Hindlimb muscle (tissue), 1 donor: ENCODE measurements at regions not wholly inside any gene's neighbourhood (a gene's known extent, or its start where the extent isn't known, plus 50 kb on each side); places are given as distances from the start of the nearest gene placed in this dataset.
"Not testable (repeated sequence)": the region's sequence is repeated elsewhere in the genome, so short reads cannot be mapped to it uniquely, and the experiment has no call there.

ENCODE experiments used
- DNase-seq: peaks from one replicate; pipeline ENCODE4 v3.0.0-alpha.2; 2013

- DNase-seq: peak; percentile 87
Measured at GRCh38 chr14:34059925-34060650, 109.2 kb upstream of the EGLN3 start.

DNA sequence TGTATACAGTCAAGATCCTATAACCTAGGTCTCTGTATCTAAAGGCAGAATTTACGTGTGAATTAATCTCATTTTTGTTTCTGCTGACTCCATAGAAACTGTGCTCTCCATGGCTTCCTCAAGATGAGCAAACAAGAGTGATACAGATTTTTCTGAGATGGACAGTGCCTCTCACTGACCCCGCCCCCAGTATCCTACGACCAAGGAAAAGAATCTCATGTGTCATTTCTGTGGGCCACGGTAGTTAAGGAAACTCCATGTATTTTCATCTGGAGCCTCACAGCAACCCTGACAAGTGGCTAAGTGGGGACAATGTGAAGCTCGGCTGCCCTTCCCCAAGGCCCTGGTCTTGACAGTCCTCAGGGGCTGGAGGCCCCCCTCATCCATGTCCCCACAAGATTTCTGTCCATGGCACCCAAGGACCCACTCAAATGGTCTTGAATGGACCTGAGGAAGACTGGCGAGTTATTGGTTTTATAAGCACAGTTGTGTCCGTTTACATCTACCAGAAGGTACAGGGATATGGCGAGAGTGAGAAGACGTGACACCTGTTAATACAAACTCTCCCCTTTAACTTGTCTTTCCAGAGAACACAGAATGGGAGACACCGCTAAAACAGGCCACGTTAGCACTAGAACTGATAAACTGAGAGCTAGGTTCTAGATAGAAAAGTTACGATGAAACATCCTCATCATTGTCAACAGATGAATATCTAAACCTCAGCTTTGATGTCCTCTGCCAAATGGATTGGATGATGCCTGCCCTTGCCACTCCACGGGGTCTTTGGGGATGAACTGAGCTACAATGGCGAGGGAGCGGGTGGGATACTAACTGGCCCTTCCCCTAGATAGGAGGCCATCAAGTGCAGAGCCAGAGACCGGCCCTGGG, 108.4 kb upstream of the EGLN3 start:
- DNase-seq: no peak

- no peak for DNase-seq
Measured at GRCh38 chr14:34058510-34058909, 107.6 kb upstream of the EGLN3 start.

DNA sequence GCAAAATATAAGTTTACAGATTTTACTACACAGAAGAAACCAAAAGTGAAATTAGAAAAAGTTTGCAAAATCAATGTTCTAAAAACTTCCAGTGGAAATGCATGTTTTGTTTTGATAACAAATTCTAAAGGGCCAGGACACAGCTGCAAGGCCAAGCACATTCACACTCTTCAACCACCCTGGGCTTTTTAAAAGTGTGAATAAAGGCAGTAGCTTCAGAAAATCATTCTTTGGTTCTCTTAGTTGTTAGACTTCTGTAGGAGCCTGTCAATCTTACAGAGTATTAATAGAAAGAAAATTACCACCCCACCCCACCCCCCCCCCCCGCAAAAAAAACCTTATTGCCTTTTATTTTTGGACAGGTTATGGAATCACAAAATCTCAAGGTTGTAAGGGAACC, 105.2 kb upstream of the EGLN3 start:
- no peak for DNase-seq

- DNase-seq: no peak
Measured at GRCh38 chr14:34055157-34055950, 104.5 kb upstream of the EGLN3 start.

- DNase-seq: peak; percentile 85
Measured at GRCh38 chr14:34053666-34054065, 102.8 kb upstream of the EGLN3 start.

DNA sequence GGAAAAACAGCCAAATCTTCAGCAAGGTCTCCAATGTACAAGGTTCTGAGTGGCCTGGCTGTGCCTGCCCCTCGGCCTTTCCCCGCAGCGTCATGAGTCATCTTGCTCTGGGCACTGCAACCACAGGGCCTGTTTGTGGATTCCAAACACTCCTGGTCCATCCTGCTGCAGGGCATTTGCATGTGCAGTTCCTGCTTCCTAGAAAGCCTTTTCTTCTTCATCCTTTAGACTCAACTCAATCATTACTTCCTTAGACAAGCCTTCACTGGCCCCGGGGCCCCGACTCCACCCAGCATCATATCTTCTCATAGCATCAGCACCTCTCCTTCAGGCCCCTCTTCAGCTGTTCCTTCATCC, 101.8 kb upstream of the EGLN3 start:
- no peak for DNase-seq

DNA sequence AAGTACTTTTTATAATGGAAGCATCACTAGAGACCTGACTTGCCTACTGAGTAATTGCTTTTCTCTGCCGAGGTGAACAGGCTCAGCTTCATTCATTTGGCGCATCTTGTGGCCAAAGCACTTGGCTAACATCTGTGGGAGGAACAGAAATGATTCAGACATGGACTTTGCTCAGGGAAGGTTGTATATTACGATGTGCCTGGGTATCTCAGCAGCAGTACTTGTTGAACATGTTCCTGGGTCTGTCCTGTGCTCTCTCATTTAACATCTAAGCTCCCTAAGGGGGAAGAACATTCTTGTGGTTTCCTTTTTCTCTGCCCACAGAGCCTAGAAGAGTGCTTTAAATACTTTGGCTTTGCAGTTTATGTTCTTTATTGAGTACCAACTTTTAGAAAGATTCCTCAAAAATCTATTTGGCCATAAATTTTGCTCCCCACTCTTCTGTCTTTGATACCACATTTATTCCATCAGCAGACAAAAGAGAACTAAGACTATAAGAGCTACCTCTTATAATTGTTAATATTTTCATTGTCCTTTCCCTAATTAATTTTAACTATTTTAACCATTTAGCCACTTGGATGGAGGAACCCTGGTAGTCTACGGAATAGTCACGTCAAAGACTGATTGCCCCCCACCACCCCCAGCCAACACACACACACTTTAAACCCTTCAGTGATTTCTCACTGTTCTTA, 101.2 kb upstream of the EGLN3 start:
- no peak for DNase-seq

GRCh38 chr14:34050606-34051005, 99.7 kb upstream of the EGLN3 start:
- DNase-seq: no peak

DNA sequence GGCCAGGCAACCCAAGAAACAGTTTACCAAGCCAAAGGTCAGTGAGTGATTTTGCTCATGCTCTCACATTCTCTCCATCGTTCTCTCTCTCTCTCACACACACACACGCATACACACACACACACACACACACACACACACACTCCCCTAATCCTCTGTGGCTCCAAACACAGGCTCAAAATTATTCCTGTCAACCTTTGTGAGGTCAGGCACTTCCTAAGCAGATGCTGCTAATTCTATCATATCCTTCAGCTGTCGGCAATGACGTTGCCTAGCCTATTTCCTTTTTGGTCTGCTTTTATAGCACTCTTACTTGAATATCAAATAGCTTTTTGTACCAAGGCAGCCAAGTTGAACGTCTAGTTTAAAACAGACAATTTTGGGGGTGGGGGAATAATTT, 98.9 kb upstream of the EGLN3 start:
- DNase-seq: no peak

DNA sequence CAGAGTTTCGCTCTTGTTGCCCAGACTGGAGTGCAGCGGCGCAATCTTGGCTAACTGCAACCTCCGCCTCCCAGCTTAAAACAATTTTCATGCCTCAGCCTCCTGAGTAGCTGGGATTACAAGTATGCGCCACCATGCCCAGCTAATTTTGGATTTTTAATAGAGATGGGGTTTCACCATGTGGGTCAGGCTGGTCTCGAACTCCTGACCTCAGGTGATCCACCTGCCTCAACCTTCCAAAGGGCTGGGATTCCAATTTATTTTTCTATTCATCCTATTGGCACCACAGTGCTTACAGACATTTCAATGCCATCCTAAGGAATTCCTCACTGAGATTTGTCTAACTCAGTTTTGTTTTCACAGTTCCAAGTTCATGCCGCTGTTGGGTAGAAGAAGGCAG, 98.3 kb upstream of the EGLN3 start:
- DNase-seq: not testable (repeated sequence)

GRCh38 chr14:34046799-34047520, 96.1 kb upstream of the EGLN3 start:
- DNase-seq: no peak

DNA sequence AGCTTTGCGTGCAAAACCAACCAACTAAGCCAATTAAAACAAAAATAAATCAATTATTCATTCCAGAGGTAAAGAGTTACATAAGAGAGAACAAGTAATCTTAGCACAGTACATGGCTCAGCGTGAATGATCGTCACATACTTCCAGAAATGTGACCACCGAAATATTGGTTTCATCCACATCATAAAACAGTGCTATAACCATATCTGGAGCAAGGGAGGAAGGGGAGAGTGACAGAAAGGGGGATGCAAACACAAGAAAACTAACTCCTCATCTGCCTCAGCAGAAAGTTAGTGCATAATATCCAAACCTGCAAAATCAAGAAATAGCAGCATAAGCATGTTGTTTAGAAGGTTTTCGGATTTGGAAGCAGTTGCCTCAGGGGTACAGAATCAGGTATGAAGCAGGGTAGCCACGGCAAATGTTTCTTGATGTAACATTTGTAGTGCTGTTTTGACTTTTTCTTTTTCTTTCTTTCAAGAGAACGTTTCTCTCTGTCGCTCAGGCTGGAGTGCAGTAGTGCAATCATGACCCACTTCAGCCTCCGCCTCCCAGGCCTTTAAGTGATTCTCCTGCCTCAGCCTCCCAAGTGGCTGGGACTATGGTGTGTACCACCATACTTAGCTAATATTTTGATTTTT, 93.9 kb upstream of the EGLN3 start:
- no peak for DNase-seq

- no peak for DNase-seq
Measured at GRCh38 chr14:34044373-34044637, 93.4 kb upstream of the EGLN3 start.

GRCh38 chr14:34043627-34044372, 92.9 kb upstream of the EGLN3 start:
- DNase-seq: no peak

DNA sequence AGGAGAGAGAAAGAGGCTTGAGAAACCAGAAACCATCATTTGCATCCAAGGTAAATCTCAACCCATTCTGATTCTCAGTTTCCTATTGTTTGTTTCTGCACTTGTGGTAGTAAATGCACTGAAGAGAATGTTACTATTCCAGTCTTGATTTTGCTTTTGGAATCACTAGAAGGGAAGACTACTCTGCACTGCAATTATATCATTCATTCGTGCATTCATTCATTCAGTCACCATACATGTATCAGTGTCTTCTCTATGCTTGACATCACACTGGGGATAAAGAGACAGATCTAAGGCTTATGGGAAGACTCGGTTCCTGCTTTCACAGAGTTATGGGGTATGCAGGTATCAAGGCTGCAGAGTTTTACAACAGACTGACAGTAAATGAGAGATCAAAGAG, 90.3 kb upstream of the EGLN3 start:
- no peak for DNase-seq

GRCh38 chr14:34040766-34041165, 89.9 kb upstream of the EGLN3 start:
- DNase-seq: no peak

DNA sequence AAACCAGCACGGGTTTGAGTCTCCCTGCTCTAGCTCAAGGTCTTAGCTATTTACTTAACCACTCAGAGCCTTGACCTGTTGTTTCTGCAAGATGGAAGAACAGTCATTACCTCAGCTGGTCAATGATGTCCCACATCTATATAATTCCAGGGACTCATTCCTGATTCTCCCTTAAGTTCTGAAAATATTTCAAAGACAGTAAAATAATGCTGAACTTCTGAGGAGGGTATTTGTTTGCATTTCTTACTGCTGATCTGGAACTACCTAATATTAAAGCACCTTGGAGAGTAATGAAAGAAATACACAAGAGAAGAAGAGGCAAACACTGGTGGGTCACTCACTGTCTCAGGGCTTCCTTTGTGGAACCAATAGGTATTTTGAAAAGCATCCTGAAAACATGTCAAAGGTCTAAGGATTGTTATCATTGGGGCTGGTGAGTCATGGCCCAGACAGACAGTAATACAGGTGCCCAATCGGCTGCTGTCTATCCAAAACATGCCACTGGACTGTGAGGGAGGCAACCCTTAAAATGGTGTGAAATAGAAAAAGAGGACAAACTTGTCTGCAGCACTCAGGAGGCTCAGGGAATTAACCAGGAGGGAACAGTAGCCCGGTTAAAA, 88.7 kb upstream of the EGLN3 start:
- DNase-seq: no peak

DNA sequence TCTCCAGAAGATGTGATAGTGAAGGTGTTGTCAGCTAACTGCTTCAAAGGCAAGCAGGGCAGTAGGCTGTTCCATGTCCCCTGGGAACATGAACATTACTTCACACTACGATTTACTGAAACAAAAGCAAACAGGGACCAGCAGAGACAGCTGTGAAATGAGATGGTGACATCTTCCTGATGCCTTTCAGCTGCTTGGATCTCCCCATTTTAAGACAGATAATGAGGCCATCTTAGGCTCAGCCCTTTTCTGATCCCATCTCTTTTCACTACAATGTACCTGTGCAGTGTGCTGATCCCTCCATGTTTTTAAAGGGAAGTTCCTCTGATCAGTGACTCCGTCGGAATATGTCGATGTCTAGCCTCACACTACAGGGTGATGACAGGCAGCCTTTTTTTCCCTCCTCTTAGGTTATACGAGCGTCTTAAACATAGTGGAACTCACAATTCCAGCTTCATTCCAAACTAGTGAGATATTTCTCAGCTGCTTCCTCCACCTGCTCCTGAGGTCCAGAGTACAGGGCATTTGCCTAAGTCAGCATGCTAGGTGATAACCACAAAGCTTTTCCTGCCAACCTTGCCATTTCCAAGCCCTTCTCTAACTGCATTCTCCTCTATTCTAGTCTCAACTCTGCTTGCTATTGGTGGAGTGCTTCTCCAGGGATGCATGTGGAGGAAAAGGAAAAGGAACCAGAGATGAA, 87.6 kb upstream of the EGLN3 start:
- DNase-seq: no peak

- no peak for DNase-seq
Measured at GRCh38 chr14:34036319-34036766, 85.5 kb upstream of the EGLN3 start.
